GF-D8 (cell line): ENCODE measurements at regions not wholly inside any gene's neighbourhood (a gene's known extent, or its start where the extent isn't known, plus 50 kb on each side); places are given as distances from the start of the nearest gene placed in this dataset.
"Not testable (repeated sequence)": the region's sequence is repeated elsewhere in the genome, so short reads cannot be mapped to it uniquely, and the experiment has no call there.

ENCODE experiments used
- DNase-seq: peaks from one replicate; lab custom pipeline; 2025; lab: John Stamatoyannopoulos, UW

DNA sequence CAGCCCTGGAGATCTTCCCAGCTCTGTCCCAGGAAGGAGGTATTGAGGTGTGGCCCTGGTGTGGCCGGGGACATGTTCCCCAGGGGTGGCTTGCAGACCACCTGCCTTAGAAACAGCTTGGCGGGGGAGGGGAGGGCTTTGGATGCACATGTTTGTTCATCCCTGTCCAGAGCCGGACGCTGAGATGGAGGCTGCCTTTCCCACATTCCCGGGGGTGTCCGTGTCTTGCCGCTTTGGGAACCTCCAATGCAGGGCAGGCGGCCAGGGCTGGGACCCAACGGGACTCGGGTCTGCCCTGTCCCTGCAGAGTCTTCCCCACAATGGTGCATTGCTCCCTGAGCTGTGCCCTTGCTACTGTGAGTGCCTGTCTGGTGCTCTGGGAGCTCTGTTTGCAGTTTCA is 319.5 kb upstream of the SFSWAP start:
- no peak for DNase-seq

DNA sequence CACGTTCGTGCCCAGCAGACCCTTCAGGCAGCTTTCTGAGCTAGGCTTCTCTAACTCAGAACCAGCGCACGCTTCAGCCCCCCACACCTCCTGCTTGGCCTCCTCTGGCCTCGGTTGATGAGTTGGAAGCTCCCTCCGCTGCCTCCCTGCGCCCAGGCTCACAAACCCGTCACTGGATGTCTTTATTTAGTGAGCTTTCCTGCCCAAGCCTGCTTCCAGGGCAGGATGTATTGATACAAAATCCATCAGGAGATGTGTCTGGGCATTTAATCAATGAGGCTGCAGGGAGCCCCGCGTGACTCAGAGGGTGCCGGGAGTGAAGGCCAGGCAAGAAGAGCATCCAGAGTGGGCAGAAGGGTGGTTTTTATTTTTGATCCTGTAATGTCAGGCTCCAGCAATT is 316.1 kb upstream of the SFSWAP start:
- not testable (repeated sequence) for DNase-seq

- not testable (repeated sequence) for DNase-seq
Measured at GRCh38 chr12:131395209-131395684, 315.6 kb upstream of the SFSWAP start.

GRCh38 chr12:131395971-131396573 is 314.8 kb upstream of the SFSWAP start:
- DNase-seq, result no peak

- DNase-seq, result no peak
Measured at GRCh38 chr12:131397493-131398181, 313.3 kb upstream of the SFSWAP start.

DNA sequence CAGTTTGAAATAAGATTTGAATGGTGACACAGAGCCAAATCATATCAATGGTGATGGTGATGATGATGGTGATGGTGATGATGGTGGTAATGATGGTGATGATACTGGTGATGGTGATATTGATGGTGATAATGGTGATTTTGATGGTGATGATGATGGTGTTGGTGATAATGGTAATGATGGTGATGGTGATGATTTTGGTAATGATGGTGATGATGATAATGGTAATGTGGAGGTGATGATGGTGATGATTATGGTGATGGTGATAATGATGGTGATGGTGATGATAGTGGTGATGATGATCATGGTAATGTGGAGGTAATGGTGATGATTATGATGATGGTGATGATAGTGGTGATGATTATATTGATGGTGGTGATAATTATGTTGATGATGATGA is 311.9 kb upstream of the SFSWAP start:
- no peak for DNase-seq

- DNase-seq, result not testable (repeated sequence)
Measured at GRCh38 chr12:131400668-131401294, 310.1 kb upstream of the SFSWAP start.

- not testable (repeated sequence) for DNase-seq
Measured at GRCh38 chr12:131401907-131402633, 308.8 kb upstream of the SFSWAP start.

DNA sequence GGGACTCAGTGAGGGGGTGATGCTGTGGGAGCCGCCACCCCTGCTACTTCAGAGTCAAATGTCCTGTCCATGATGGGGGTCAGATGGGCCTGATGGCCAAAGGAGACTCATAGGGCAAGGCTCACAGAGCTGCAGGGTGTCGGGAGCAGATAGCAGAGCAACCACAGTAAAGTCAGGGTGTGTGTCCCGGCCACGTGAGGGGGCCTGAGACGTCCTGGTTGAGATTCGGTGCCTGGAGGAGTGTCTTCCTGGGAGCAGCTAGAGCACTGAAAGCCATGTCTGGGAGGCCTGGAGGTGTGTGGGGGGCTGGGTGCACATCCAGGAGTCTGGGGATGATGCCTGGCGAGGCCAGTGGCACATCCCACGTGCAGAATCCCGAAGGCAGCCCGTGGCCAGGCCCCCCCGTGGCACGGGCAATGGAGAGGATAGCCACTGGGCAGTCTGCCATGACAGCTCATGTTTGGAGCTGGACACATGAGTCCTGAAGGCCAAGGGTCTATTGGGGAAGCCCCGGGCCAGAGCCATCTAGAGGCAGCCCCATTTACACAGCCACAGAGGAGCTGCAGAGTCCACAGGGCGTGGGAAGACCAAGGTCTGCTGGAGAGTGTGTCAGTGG is 308.0 kb upstream of the SFSWAP start:
- DNase-seq, result no peak

GRCh38 chr12:131403676-131404075 is 307.2 kb upstream of the SFSWAP start:
- DNase-seq, result no peak

GRCh38 chr12:131404705-131405104 is 306.2 kb upstream of the SFSWAP start:
- DNase-seq, result no peak

- no peak for DNase-seq
Measured at GRCh38 chr12:131407221-131408035, 303.5 kb upstream of the SFSWAP start.

GRCh38 chr12:131408036-131408365 is 302.9 kb upstream of the SFSWAP start:
- no peak for DNase-seq

- DNase-seq, result no peak
Measured at GRCh38 chr12:131408484-131408883, 302.4 kb upstream of the SFSWAP start.

DNA sequence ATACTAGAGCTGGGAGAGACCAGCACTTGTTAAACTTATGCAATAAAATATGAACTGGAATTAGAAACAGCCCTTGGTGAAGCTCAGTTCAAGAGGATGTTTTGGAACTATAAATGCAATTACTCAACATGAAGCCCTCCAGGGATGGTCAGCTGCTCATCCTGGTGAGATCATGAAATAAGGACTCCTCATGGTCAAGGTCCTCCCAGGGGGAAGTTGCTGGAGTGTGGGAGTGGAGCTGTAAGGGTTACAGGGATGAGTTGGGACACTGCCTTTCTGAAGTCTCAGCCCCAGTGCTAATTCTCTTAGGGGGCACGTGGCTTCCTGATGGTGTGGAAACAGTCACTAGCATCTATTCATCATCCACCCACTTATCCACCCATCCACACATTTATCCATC is 301.7 kb upstream of the SFSWAP start:
- no peak for DNase-seq

- not testable (repeated sequence) for DNase-seq
Measured at GRCh38 chr12:131411827-131412226, 299.1 kb upstream of the SFSWAP start.

- no peak for DNase-seq
Measured at GRCh38 chr12:131413006-131413405, 297.9 kb upstream of the SFSWAP start.

DNA sequence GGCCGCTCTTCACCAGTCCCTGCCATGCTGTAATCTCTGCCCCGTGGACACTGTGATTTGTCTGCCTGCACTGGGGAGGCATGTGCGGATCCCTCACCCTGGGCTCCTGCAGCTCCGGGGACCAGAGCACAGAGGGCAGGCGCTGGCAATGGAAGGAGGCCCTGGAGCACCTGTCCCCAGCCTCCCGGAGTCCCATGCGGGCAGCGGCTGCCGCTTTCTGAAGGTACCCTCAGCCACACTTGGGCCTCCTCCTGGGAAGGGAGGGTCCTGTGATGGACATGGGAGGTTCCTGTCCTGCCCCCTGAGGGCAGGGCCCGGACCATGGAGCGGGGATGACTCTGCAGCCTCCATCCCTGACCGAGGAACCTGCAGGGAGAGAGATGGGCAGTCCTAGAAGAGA is 297.4 kb upstream of the SFSWAP start:
- no peak for DNase-seq

- DNase-seq, result not testable (repeated sequence)
Measured at GRCh38 chr12:131414155-131414922, 296.6 kb upstream of the SFSWAP start.

GRCh38 chr12:131415781-131416180 is 295.1 kb upstream of the SFSWAP start:
- DNase-seq, result no peak

GRCh38 chr12:131418121-131418520 is 292.8 kb upstream of the SFSWAP start:
- no peak for DNase-seq
